ENCODE measurements at regions not wholly inside any gene's neighbourhood (a gene's known extent, or its start where the extent isn't known, plus 50 kb on each side); places are given as distances from the start of the nearest gene placed in this dataset.

DNA sequence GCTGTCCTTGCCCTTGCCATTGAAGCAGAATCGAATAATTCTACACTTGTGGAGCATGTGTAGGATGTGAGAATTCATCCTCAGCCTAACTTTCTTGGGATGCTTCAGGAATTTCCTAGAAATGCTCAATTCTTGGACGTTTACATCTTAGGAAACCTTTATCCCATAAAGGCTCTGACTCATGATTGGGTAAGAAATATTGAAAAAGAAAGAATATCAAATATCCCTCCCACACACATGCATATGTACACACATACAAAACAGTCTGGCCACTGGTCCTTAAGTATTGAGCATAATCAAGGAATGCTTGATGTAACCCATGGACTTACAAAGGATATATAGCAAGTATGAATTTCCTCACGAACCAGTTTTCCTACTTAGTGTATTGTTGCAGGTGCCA, 83.9 kb upstream of the IPO9 start:
- no peak overlapping the region for H3K4me3 Mint-ChIP-seq
- ATAC-seq (no peak), DNase-seq (no peak)
- no peaks in the 10 kb centered on the region for H3K36me3 Mint-ChIP-seq
- peaks cover 9% of the 10 kb centered on the region for H3K4me1 Mint-ChIP-seq
- CTCF ChIA-PET, result interaction anchor here (1.3 to 2.1 kb wide), 2 partner anchors 36 to 48 kb away, joined by 3 to 4 read pairs; no protein-coding TSS in a partner anchor
- H3K27ac Mint-ChIP-seq, result no peak overlapping the region
- peaks cover 45% of the 10 kb centered on the region for H3K27me3 Mint-ChIP-seq
- H3K9me3 Mint-ChIP-seq (ENCODE audit: low read depth), result no peaks in the 10 kb centered on the region

- CTCF ChIA-PET, result no interaction called here
- no peaks in the 10 kb centered on the region for H3K9me3 Mint-ChIP-seq (ENCODE audit: low read depth)
- H3K36me3 Mint-ChIP-seq, result no peaks in the 10 kb centered on the region
- H3K27ac Mint-ChIP-seq, result no peak overlapping the region
- peaks cover 12% of the 10 kb centered on the region for H3K4me1 Mint-ChIP-seq
- H3K27me3 Mint-ChIP-seq, result peaks cover 36% of the 10 kb centered on the region
- no peak overlapping the region for H3K4me3 Mint-ChIP-seq
- DNase-seq, result no peak
- ATAC-seq, result no peak
Observed at GRCh38 chr1:201746156-201746555, 82.8 kb upstream of the IPO9 start.

- no peak for ATAC-seq
- no peak for DNase-seq
- Mint-ChIP-seq H3K27me3 (peaks cover 31% of the 10 kb centered on the region), H3K27ac (no peak overlapping the region), H3K9me3 (ENCODE audit: low read depth) (no peaks in the 10 kb centered on the region), H3K4me3 (no peak overlapping the region), H3K36me3 (no peaks in the 10 kb centered on the region), H3K4me1 (peaks cover 18% of the 10 kb centered on the region)
- CTCF ChIA-PET, result no interaction called here
Observed at GRCh38 chr1:201747261-201747660, 81.7 kb upstream of the IPO9 start.

- Mint-ChIP-seq H3K27ac (no peak overlapping the region), H3K9me3 (ENCODE audit: low read depth) (no peaks in the 10 kb centered on the region), H3K4me1 (peaks cover 15% of the 10 kb centered on the region), H3K27me3 (peaks cover 27% of the 10 kb centered on the region), H3K4me3 (no peak overlapping the region), H3K36me3 (no peaks in the 10 kb centered on the region)
- DNase-seq (no peak), ATAC-seq (no peak)
- CTCF ChIA-PET, result no interaction called here
Observed at GRCh38 chr1:201748335-201748734, 80.6 kb upstream of the IPO9 start.

- CTCF ChIA-PET, result no interaction called here
- DNase-seq (no peak), ATAC-seq (no peak)
- Mint-ChIP-seq H3K9me3 (ENCODE audit: low read depth) (no peaks in the 10 kb centered on the region), H3K36me3 (no peaks in the 10 kb centered on the region), H3K4me3 (no peak overlapping the region), H3K4me1 (peaks cover 15% of the 10 kb centered on the region), H3K27ac (no peak overlapping the region), H3K27me3 (peaks cover 30% of the 10 kb centered on the region)
Observed at GRCh38 chr1:201749059-201749690, 79.8 kb upstream of the IPO9 start.

GRCh38 chr1:201750120-201750519, 78.8 kb upstream of the IPO9 start:
- ATAC-seq (no peak), DNase-seq (no peak)
- peaks cover 15% of the 10 kb centered on the region for H3K4me1 Mint-ChIP-seq
- H3K27ac Mint-ChIP-seq, result no peak overlapping the region
- H3K9me3 Mint-ChIP-seq (ENCODE audit: low read depth), result no peaks in the 10 kb centered on the region
- CTCF ChIA-PET, result interaction anchor here (0.6 kb wide), 1 partner anchor 10 kb away, joined by 3 read pairs; no protein-coding TSS in a partner anchor
- no peaks in the 10 kb centered on the region for H3K36me3 Mint-ChIP-seq
- H3K4me3 Mint-ChIP-seq, result no peak overlapping the region
- peaks cover 27% of the 10 kb centered on the region for H3K27me3 Mint-ChIP-seq

DNA sequence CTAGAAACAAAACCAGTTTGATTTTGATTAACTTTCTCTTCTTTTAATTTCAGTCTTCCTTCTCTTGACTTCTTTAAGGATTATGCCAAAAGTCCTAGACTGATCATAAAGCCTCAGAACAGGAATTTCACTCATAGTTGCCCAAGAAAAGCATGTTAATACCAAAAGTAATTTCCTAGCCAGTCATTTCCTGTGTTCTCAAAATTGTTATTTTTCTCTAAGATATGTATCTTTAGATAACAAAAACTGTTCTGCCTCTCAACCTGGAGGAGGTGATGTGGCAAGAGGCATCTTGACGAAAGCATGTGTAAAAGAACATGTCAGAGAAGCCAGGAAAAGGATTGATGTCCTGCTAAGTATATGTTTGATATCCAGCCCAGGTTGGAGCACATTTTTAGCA, 78.0 kb upstream of the IPO9 start:
- ATAC-seq (no peak), DNase-seq (no peak)
- H3K4me1 Mint-ChIP-seq, result peaks cover 15% of the 10 kb centered on the region
- CTCF ChIA-PET, result no interaction called here
- no peak overlapping the region for H3K27ac Mint-ChIP-seq
- no peaks in the 10 kb centered on the region for H3K36me3 Mint-ChIP-seq
- H3K27me3 Mint-ChIP-seq, result peaks cover 23% of the 10 kb centered on the region
- H3K4me3 Mint-ChIP-seq, result no peak overlapping the region
- H3K9me3 Mint-ChIP-seq (ENCODE audit: low read depth), result no peaks in the 10 kb centered on the region

DNA sequence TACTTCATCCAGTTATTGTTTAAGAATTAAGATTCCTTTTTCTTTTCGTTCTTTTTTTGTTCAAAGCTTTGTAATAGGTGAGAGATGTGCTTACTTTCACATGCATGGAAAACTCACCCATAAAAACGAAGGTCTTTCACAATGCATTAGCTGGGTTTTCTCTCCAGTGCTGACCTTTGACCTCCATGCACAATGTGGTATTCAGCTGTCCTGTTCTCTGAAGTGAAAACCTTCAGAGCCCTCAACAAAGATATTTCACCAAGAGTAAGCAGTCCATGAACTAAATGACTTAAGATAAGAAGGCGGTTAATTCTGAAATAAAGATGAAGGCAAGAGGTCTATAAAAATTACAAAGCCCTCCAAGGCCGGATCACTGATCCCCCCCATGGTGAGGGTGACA, 77.1 kb upstream of the IPO9 start:
- Mint-ChIP-seq H3K27ac (no peak overlapping the region), H3K36me3 (no peaks in the 10 kb centered on the region), H3K4me3 (no peak overlapping the region), H3K27me3 (peaks cover 30% of the 10 kb centered on the region), H3K4me1 (peaks cover 18% of the 10 kb centered on the region), H3K9me3 (ENCODE audit: low read depth) (no peaks in the 10 kb centered on the region)
- DNase-seq (no peak), ATAC-seq (no peak)
- CTCF ChIA-PET, result interaction anchor here (1.4 kb wide), 1 partner anchor 12 kb away, joined by 4 read pairs; no protein-coding TSS in a partner anchor

DNA sequence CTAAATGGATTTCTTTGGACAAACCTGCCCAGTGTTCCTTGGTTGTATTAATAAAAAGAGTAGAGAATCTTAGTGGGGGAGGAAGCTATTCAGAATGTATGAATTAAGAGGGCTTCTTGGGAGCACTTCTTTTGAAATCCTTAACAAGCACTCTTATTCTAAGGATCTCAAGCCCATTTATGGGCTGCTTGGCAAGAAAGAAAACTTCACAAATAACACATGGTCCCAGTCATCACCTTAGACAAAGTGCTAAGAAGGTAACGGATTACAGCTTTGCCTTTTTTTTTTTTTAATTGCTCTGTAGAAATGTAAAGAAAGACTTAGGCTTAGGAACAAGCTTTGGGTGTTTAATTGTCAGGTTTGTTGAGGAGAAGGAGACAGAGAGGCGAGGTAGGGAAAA, 76.6 kb upstream of the IPO9 start:
- no peaks in the 10 kb centered on the region for H3K9me3 Mint-ChIP-seq (ENCODE audit: low read depth)
- no peak for ATAC-seq
- CTCF ChIA-PET, result interaction anchor here (1.4 kb wide), 1 partner anchor 12 kb away, joined by 4 read pairs; no protein-coding TSS in a partner anchor
- no peak for DNase-seq
- no peaks in the 10 kb centered on the region for H3K36me3 Mint-ChIP-seq
- H3K4me3 Mint-ChIP-seq, result no peak overlapping the region
- H3K4me1 Mint-ChIP-seq, result peaks cover 22% of the 10 kb centered on the region
- H3K27ac Mint-ChIP-seq, result no peak overlapping the region
- H3K27me3 Mint-ChIP-seq, result peaks cover 29% of the 10 kb centered on the region

GRCh38 chr1:201753492-201753891, 75.5 kb upstream of the IPO9 start:
- H3K27ac Mint-ChIP-seq, result no peak overlapping the region
- no peak overlapping the region for H3K4me3 Mint-ChIP-seq
- H3K9me3 Mint-ChIP-seq (ENCODE audit: low read depth), result no peaks in the 10 kb centered on the region
- DNase-seq, result no peak
- CTCF ChIA-PET, result no interaction called here
- H3K27me3 Mint-ChIP-seq, result peaks cover 32% of the 10 kb centered on the region
- ATAC-seq, result no peak
- H3K36me3 Mint-ChIP-seq, result no peaks in the 10 kb centered on the region
- H3K4me1 Mint-ChIP-seq, result peaks cover 24% of the 10 kb centered on the region

- no peak for ATAC-seq
- CTCF ChIA-PET, result no interaction called here
- Mint-ChIP-seq H3K27me3 (peaks cover 32% of the 10 kb centered on the region), H3K4me3 (no peak overlapping the region), H3K36me3 (no peaks in the 10 kb centered on the region), H3K9me3 (ENCODE audit: low read depth) (no peaks in the 10 kb centered on the region), H3K27ac (no peak overlapping the region), H3K4me1 (peaks cover 24% of the 10 kb centered on the region)
- no peak for DNase-seq
Observed at GRCh38 chr1:201754353-201754752, 74.6 kb upstream of the IPO9 start.

DNA sequence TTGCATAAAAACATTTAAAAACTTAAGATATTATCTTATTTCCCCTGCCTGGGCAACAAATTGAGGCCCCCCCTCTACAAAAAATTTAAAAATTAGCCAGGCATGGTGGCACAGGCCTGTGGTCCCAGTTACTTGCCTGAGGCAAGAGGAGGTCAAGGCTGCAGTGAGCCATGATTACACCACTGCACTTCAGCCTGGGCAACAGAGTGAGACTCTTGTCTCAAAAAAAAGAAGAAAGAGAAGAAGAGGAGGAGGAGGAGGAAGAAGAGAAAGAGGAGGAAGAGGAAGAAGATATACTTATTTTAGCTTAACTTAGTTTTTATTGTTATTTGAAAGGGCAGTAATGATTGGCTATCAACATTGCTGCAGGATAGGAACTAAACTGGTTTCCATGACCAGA, 73.8 kb upstream of the IPO9 start:
- DNase-seq, result no peak
- no peak overlapping the region for H3K27ac Mint-ChIP-seq

DNA sequence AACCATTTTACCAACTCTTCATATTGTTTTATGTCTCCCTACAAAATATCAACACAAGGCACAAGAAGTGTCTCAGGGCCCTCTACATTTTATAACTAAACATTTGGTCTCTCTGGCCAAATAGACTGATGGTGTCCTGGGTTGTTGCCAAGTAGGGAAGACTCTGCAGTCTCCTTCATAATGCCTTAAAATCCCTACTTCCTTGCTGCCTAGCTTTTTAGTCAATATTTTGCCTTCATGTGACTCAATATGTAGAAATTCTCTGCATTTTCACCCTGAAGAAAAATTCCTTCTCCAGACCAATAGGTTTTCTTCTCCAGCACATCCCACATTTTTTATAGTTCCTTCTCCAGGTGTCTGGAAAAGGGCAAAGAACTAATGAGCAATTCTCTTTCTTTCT, 72.6 kb upstream of the IPO9 start:
- Mint-ChIP-seq H3K4me1 (peaks cover 12% of the 10 kb centered on the region), H3K4me3 (no peak overlapping the region), H3K9me3 (ENCODE audit: low read depth) (no peaks in the 10 kb centered on the region), H3K36me3 (no peaks in the 10 kb centered on the region), H3K27me3 (peaks cover 30% of the 10 kb centered on the region), H3K27ac (no peak overlapping the region)
- CTCF ChIA-PET, result interaction anchor here (1.4 kb wide), 1 partner anchor 33 kb away, joined by 3 read pairs; no protein-coding TSS in a partner anchor
- ATAC-seq (no peak), DNase-seq (no peak)

More for the DNA sequence above, 73.8 kb upstream of the IPO9 start:
- Mint-ChIP-seq H3K27me3 (peaks cover 32% of the 10 kb centered on the region), H3K9me3 (ENCODE audit: low read depth) (no peaks in the 10 kb centered on the region), H3K4me1 (peaks cover 22% of the 10 kb centered on the region), H3K4me3 (no peak overlapping the region), H3K36me3 (no peaks in the 10 kb centered on the region)
- CTCF ChIA-PET, result interaction anchor here (0.7 kb wide), 1 partner anchor 200 kb away, joined by 3 read pairs; no protein-coding TSS in a partner anchor
- no peak for ATAC-seq

GRCh38 chr1:201758499-201759050, 70.4 kb upstream of the IPO9 start:
- CTCF ChIA-PET, result interaction anchor here (1.6 kb wide), 1 partner anchor 54 kb away, joined by 5 read pairs; no protein-coding TSS in a partner anchor
- H3K36me3 Mint-ChIP-seq, result no peaks in the 10 kb centered on the region
- H3K27ac Mint-ChIP-seq, result no peak overlapping the region
- no peak overlapping the region for H3K4me3 Mint-ChIP-seq
- DNase-seq (no peak), ATAC-seq (no peak)
- H3K9me3 Mint-ChIP-seq (ENCODE audit: low read depth), result no peaks in the 10 kb centered on the region
- peaks cover 9% of the 10 kb centered on the region for H3K4me1 Mint-ChIP-seq
- H3K27me3 Mint-ChIP-seq, result peaks cover 19% of the 10 kb centered on the region

Measured in activated CD8-positive, alpha-beta memory T cell treated with anti-CD3 and anti-CD28 coated beads, Interleukin-2, amount 10 ng/mL, durations not matched to agents 7 days and 5 days (primary cell).